NT2/D1 (cell line): ENCODE measurements at regions not wholly inside any gene's neighbourhood (a gene's known extent, or its start where the extent isn't known, plus 50 kb on each side); places are given as distances from the start of the nearest gene placed in this dataset.

ENCODE experiments used
- SUZ12 ChIP-seq: IDR thresholded peaks from 2 replicates; pipeline ENCODE4 v1.6.1; 2011; ENCODE audit not compliant: insufficient read length, insufficient read depth; ENCODE audit errors: extremely low read depth
- YY1 ChIP-seq: IDR thresholded peaks from 2 replicates; pipeline ENCODE4 v1.6.1; 2011; ENCODE audit not compliant: insufficient read length, insufficient read depth
- ZNF274 ChIP-seq: IDR thresholded peaks from 2 replicates; pipeline ENCODE4 v1.6.1; 2011; ENCODE audit warnings: mild to moderate bottlenecking, low read depth, low read length

DNA sequence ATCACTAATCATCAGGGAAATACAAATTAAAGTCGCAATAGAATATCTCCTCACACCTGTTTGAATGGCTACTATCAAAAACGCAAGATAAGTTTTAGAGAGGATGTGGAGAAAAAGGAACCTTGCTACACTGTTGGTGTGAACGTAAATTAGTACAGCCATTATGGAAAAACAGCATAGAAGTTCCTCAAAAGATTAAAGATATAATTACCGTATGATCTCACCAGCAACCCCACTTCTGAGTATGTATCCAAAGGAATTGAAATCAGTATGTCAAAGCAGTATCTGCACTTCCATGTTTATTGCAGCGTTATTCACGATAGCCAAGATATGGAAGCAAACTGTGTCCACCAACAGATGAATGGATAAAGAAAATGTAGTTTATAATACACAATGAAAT lies 164.4 kb downstream of the ZNF365 start:
- TF ChIP-seq YY1: no peak
- no peak for TF ChIP-seq SUZ12
- TF ChIP-seq ZNF274: no peak
